ENCODE measurements at regions not wholly inside any gene's neighbourhood (a gene's known extent, or its start where the extent isn't known, plus 50 kb on each side); places are given as distances from the start of the nearest gene placed in this dataset.

- no peak overlapping the region for H3K4me3 ChIP-seq (ENCODE audit: low read depth, low read length)
- no peak for TF ChIP-seq CTCF (IDR thresholded peaks at IDR 0.05; ENCODE audit: low read depth, low read length, missing control alignments)
- DNase-seq (ENCODE audit: low read depth) = no peak
Observed at GRCh38 chr18:73752965-73753364, 394.7 kb downstream of the FBXO15 start.

GRCh38 chr18:73752546-73752945 is 395.1 kb downstream of the FBXO15 start:
- H3K4me3 ChIP-seq (ENCODE audit: low read depth, low read length) = no peak overlapping the region
- no peak for DNase-seq (ENCODE audit: low read depth)
- no peak for TF ChIP-seq CTCF (IDR thresholded peaks at IDR 0.05; ENCODE audit: low read depth, low read length, missing control alignments)

- H3K4me3 ChIP-seq (ENCODE audit: low read depth, low read length) = no peak overlapping the region
- TF ChIP-seq CTCF (IDR thresholded peaks at IDR 0.05; ENCODE audit: low read depth, low read length, missing control alignments) = no peak
- no peak for DNase-seq (ENCODE audit: low read depth)
Observed at GRCh38 chr18:73750052-73750451, 397.6 kb downstream of the FBXO15 start.

- TF ChIP-seq CTCF (IDR thresholded peaks at IDR 0.05; ENCODE audit: low read depth, low read length, missing control alignments) = no peak
- no peak for DNase-seq (ENCODE audit: low read depth)
- no peak overlapping the region for H3K4me3 ChIP-seq (ENCODE audit: low read depth, low read length)
Observed at GRCh38 chr18:73749304-73749703, 398.3 kb downstream of the FBXO15 start.

GRCh38 chr18:73748731-73749130 is 398.9 kb downstream of the FBXO15 start:
- DNase-seq (ENCODE audit: low read depth) = no peak
- no peak overlapping the region for H3K4me3 ChIP-seq (ENCODE audit: low read depth, low read length)
- no peak for TF ChIP-seq CTCF (IDR thresholded peaks at IDR 0.05; ENCODE audit: low read depth, low read length, missing control alignments)

- no peak for DNase-seq (ENCODE audit: low read depth)
- TF ChIP-seq CTCF (IDR thresholded peaks at IDR 0.05; ENCODE audit: low read depth, low read length, missing control alignments) = no peak
- no peak overlapping the region for H3K4me3 ChIP-seq (ENCODE audit: low read depth, low read length)
Observed at GRCh38 chr18:73746101-73746500, 401.5 kb downstream of the FBXO15 start.

GRCh38 chr18:73742957-73743356 is 404.7 kb downstream of the FBXO15 start:
- H3K4me3 ChIP-seq (ENCODE audit: low read depth, low read length) = no peak overlapping the region
- no peak for DNase-seq (ENCODE audit: low read depth)
- no peak for TF ChIP-seq CTCF (IDR thresholded peaks at IDR 0.05; ENCODE audit: low read depth, low read length, missing control alignments)

Data from GM12864 (cell line).